GM06990 (cell line): ENCODE measurements at regions not wholly inside any gene's neighbourhood (a gene's known extent, or its start where the extent isn't known, plus 50 kb on each side); places are given as distances from the start of the nearest gene placed in this dataset.

Experiments used
- DNase-seq: peaks from one replicate; pipeline ENCODE4 v3.0.0-alpha.2; 2011; ENCODE audit not compliant: insufficient read length; ENCODE audit errors: extremely low read depth
- H3K27me3 ChIP-seq: replicated peaks from 2 replicates; pipeline ENCODE4 v1.6.0; 2011; ENCODE audit warnings: low read length; ENCODE audit not compliant: control insufficient read depth, insufficient read depth
- H3K36me3 ChIP-seq: 2 replicates; pipeline ENCODE4 v1.5.1; 2011; ENCODE audit warnings: low read length; ENCODE audit not compliant: control insufficient read depth, insufficient read depth
- H3K4me3 ChIP-seq: replicated peaks from 2 replicates; pipeline ENCODE4 v1.5.1; 2011; ENCODE audit warnings: low read depth, mild to moderate bottlenecking, control low read depth, low read length
- CTCF ChIP-seq: IDR thresholded peaks from 2 replicates; pipeline ENCODE4 v1.5.1; 2011; ENCODE audit warnings: low read length, control low read depth, mild to moderate bottlenecking, inconsistent platforms; ENCODE audit not compliant: insufficient read depth, poor library complexity, severe bottlenecking

DNA sequence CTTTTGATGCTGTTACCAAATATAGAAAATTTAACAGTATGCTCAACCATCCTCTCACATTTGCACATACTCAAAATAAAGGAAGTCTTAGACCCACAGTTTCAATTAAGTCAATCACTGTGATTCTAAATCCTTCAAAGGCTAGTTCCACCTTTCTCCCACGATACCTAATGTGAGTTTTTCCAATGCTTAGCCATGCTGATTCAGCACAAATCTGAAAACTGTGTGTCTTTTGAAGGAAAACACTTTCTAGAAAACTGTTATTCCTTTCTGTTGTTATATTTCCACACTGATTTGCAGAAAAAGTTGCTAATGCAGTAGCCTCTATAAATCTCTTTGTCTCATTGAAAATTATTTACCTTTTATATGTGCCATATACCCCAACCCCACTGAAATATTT lies 645.7 kb downstream of the PRR16 start:
- no peak for TF ChIP-seq CTCF
- Histone ChIP-seq H3K4me3 (no peak overlapping the region), H3K36me3 (no peaks in the 10 kb centered on the region), H3K27me3 (no peaks in the 10 kb centered on the region)
- no peak for DNase-seq

DNA sequence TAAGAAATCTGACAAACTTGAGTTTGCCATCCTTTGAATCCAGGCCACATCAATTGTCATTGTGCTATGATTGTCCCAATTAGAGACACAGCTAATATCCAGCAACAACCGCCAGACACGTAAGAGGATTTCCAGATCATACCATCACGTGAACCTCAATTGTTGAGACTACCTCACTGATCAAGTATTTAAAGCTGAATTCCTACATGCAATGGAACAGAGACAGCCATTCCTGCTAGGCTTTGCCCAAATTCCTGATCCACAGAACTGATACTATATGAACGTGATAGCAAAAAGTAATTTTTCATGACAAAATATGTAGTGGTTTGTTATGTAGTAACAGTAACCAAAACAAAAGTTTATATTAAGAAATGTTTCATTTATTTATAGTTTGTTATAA lies 657.7 kb downstream of the PRR16 start:
- Histone ChIP-seq H3K4me3 (no peak overlapping the region), H3K36me3 (no peaks in the 10 kb centered on the region), H3K27me3 (no peaks in the 10 kb centered on the region)
- no peak for DNase-seq
- no peak for TF ChIP-seq CTCF

DNA sequence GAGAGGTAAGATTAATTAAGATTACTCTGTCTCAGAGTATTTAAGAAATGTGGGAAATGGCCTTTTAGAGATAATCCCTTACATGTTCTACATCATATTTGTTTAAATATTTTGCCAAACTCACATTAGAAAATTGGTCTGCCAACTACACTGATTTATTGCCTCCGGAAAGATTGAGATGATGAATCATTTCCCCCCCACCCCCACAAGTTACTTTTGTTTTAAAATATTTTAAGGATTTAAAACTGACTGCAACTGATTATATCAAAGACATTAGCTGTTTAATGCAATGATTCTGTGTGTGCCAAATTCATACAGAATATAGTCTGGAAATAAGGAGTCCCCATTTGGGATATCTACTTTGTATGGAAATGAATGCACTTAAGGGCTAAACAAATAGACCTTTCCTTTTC lies 674.4 kb downstream of the PRR16 start:
- H3K4me3 ChIP-seq: no peak overlapping the region
- H3K36me3 ChIP-seq: no peaks in the 10 kb centered on the region
- DNase-seq: no peak
- no peaks in the 10 kb centered on the region for H3K27me3 ChIP-seq
- no peak for TF ChIP-seq CTCF

DNA sequence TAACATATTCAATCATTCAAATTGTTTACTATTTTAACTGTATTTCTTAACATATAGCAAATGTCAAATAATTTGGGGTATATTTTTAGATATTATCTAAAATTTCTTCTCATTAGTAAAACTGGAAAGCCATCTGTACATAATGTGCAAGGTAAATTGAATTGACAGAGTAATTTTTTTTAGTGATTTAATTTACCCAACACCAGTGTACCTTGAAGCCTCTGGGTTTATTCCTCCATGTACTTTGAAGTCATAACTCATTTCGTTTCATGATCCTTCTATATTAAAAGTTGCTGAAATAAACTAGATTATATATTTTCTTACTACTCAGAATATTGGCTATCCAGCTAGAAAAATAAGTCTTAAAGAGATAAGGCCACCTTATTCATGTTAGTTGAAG lies 674.9 kb downstream of the PRR16 start:
- DNase-seq: no peak
- no peaks in the 10 kb centered on the region for H3K36me3 ChIP-seq
- H3K4me3 ChIP-seq: no peak overlapping the region
- H3K27me3 ChIP-seq: no peaks in the 10 kb centered on the region
- TF ChIP-seq CTCF: no peak

- DNase-seq: no peak
- Histone ChIP-seq H3K27me3 (no peaks in the 10 kb centered on the region), H3K36me3 (no peaks in the 10 kb centered on the region), H3K4me3 (no peak overlapping the region)
- TF ChIP-seq CTCF: no peak
Observed at GRCh38 chr5:121144764-121145163, 680.7 kb downstream of the PRR16 start.

DNA sequence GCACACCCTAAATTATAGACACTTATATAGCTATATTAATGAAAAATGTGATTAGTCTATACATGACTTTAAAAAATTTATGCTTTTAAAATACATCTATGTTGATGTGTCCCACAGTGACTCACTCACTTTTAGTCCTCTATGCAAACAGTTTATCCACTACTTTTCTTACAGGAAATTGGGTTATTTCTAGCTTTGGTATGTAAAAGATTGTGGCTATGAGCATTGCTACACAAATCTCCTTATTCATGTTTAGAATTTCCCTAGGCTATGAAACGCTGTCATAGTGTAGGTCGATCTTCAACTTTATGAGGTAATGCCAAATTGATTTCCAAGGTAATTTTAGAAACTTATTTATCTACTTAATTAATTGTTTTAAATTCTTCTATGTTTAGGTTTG lies 687.4 kb downstream of the PRR16 start:
- DNase-seq: no peak
- H3K4me3 ChIP-seq: no peak overlapping the region
- H3K36me3 ChIP-seq: no peaks in the 10 kb centered on the region
- H3K27me3 ChIP-seq: no peaks in the 10 kb centered on the region
- no peak for TF ChIP-seq CTCF
